ENCODE measurements at regions not wholly inside any gene's neighbourhood (a gene's known extent, or its start where the extent isn't known, plus 50 kb on each side); places are given as distances from the start of the nearest gene placed in this dataset.

- H3K27me3 Mint-ChIP-seq (ENCODE audit: unreplicated experiment) = no peaks in the 10 kb centered on the region
- no peaks in the 10 kb centered on the region for H3K4me1 Mint-ChIP-seq (ENCODE audit: unreplicated experiment)
- H3K27ac Mint-ChIP-seq (ENCODE audit: unreplicated experiment) = no peak overlapping the region
- no peak overlapping the region for H3K4me3 Mint-ChIP-seq (ENCODE audit: unreplicated experiment)
- no peak for TF ChIP-seq CTCF (IDR thresholded peaks at IDR 0.05; ENCODE audit: unreplicated experiment)
- DNase-seq (ENCODE audit: low spot score) = no peak
- no peaks in the 10 kb centered on the region for H3K9me3 Mint-ChIP-seq (ENCODE audit: unreplicated experiment)
- H3K36me3 Mint-ChIP-seq (ENCODE audit: low read depth, unreplicated experiment) = no peaks in the 10 kb centered on the region
Measured at GRCh38 chr3:81416812-81417211, 344.6 kb downstream of the GBE1 start.

DNA sequence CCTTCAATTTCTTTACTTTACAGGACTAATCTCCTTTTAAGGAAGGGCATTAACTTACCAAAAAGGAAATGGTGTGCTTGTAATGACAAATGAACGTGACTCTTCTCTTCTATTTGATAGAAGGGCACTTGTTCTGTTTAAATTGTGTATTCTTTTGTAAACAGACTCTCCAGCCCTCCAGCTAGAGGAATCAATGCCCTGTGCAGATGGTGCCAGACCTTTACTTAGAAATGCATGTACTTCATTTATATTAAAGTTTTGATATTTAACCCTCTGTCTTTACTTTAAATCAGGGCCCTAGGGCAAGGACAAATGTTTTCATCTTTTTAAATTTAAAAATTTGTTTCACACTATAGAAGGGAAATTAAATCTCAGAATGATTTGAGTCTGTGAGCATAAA, 355.1 kb downstream of the GBE1 start:
- TF ChIP-seq CTCF (IDR thresholded peaks at IDR 0.05; ENCODE audit: unreplicated experiment) = no peak
- DNase-seq (ENCODE audit: low spot score) = no peak
- H3K27me3 Mint-ChIP-seq (ENCODE audit: unreplicated experiment) = no peaks in the 10 kb centered on the region

DNA sequence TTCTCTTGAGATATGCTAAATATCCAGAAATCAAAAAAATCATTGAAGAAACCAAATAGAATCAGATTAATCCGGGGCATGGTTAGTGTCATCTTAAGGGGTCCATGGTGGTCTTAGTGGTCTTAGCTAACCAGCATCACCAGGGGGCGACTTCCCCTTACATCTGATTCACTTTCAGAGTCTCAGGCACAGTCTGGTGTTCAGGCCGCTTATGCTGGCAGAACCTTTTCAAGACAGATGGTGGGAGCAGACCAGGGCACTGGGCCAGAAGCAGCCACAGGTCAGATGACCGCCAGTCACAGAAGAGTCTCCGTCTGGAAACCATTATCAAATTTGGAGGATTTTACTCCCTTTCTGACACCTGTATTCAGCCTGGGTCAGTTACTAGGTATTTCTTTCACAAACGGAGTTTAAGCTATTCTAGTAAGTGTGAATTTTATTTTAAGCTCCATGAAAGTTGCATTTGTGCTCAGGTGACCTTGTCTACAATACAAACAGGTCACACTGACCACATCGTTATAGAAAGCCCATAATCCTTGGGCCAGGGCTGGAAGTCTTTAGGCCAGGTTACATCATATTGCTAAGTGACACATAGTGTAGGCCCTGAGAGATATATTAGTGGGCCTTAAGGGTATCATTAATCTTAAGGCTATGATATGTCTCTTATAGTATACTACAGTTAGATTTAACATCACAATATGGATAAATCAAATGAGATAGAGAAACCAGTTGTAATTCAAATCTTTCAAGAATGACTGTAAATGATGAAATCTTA, 365.5 kb downstream of the GBE1 start:
- Mint-ChIP-seq H3K9me3 (ENCODE audit: unreplicated experiment) (no peaks in the 10 kb centered on the region), H3K27me3 (ENCODE audit: unreplicated experiment) (no peaks in the 10 kb centered on the region), H3K4me3 (ENCODE audit: unreplicated experiment) (no peak overlapping the region), H3K36me3 (ENCODE audit: low read depth, unreplicated experiment) (no peaks in the 10 kb centered on the region), H3K4me1 (ENCODE audit: unreplicated experiment) (no peaks in the 10 kb centered on the region), H3K27ac (ENCODE audit: unreplicated experiment) (no peak overlapping the region)
- TF ChIP-seq CTCF (IDR thresholded peaks at IDR 0.05; ENCODE audit: unreplicated experiment) = no peak
- peak; percentile 11 for DNase-seq (ENCODE audit: low spot score)

More for the DNA sequence above, 355.1 kb downstream of the GBE1 start:
- Mint-ChIP-seq H3K9me3 (ENCODE audit: unreplicated experiment) (no peaks in the 10 kb centered on the region), H3K4me1 (ENCODE audit: unreplicated experiment) (peaks cover 4% of the 10 kb centered on the region), H3K36me3 (ENCODE audit: low read depth, unreplicated experiment) (no peaks in the 10 kb centered on the region), H3K27ac (ENCODE audit: unreplicated experiment) (no peak overlapping the region), H3K4me3 (ENCODE audit: unreplicated experiment) (no peak overlapping the region)

DNA sequence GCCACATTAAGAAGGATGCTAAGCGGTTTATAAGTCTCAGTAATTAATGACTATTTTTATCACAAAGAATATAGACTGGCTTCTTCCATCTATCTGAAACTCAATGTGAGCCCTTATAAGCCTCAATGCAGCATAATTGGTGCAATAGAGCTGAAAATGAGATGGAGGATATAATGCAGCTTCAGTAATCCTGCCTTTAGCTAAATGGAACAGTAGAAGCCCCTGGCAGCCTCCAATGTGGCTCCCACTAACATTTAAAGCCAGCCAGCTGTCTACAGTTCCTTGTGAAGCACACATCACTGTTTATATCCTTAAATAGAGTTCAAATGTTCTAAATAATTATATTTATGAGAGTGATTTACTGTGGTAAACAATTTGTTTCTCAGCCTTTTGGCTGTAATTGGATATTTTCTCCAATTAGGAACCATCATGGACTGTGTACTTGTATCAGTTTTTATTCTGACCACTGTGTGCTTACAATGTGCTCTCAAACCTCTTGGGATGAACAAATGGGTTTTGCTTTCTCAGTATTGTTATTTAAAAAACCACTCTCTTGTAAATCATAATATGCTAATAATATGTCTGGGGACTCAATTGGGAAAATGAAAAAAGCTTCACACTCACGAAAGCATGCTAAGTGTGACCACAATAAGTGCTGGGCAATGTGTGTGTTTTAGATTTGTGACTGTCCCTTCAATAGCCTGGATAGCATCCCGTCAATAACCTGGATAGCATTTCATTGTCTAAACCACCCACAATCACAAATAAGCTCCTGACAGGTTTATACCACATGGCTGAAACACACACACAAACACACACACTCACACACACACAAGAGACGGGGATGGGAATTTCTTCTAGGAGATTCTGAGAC, 366.6 kb downstream of the GBE1 start:
- Mint-ChIP-seq H3K27ac (ENCODE audit: unreplicated experiment) (no peak overlapping the region), H3K36me3 (ENCODE audit: low read depth, unreplicated experiment) (no peaks in the 10 kb centered on the region), H3K4me1 (ENCODE audit: unreplicated experiment) (no peaks in the 10 kb centered on the region), H3K9me3 (ENCODE audit: unreplicated experiment) (no peaks in the 10 kb centered on the region), H3K4me3 (ENCODE audit: unreplicated experiment) (no peak overlapping the region), H3K27me3 (ENCODE audit: unreplicated experiment) (no peaks in the 10 kb centered on the region)
- no peak for DNase-seq (ENCODE audit: low spot score)
- no peak for TF ChIP-seq CTCF (IDR thresholded peaks at IDR 0.05; ENCODE audit: unreplicated experiment)

DNA sequence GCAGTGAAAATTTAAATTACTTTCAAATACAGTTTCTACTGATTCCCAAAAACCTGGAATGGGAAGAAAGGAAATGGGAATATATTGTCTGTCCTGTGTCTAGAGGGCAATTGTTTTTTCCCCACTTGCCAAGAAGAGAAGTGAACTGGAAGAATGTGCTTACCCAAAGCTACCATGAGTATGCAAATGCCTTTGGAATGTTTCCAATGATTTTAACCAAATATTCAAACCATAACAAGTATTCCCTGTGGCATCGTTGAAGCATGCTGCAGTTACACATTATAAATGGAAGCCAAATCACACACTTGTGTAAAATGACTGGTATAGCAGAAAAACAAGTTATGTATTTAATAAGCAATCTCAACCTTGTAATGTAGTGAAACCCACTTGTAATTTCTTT, 368.2 kb downstream of the GBE1 start:
- H3K4me1 Mint-ChIP-seq (ENCODE audit: unreplicated experiment) = no peaks in the 10 kb centered on the region
- H3K27me3 Mint-ChIP-seq (ENCODE audit: unreplicated experiment) = no peaks in the 10 kb centered on the region
- no peak overlapping the region for H3K27ac Mint-ChIP-seq (ENCODE audit: unreplicated experiment)
- H3K4me3 Mint-ChIP-seq (ENCODE audit: unreplicated experiment) = no peak overlapping the region
- no peak for DNase-seq (ENCODE audit: low spot score)
- no peak for TF ChIP-seq CTCF (IDR thresholded peaks at IDR 0.05; ENCODE audit: unreplicated experiment)
- no peaks in the 10 kb centered on the region for H3K9me3 Mint-ChIP-seq (ENCODE audit: unreplicated experiment)
- no peaks in the 10 kb centered on the region for H3K36me3 Mint-ChIP-seq (ENCODE audit: low read depth, unreplicated experiment)

All from endothelial cell (in vitro differentiated cells).